Activated CD4-positive, alpha-beta T cell treated with anti-CD3 and anti-CD28 coated beads, Interleukin-2, amount 10 ng/mL, durations not matched to agents 24 days and 14 days (primary cell): ENCODE measurements at regions not wholly inside any gene's neighbourhood (a gene's known extent, or its start where the extent isn't known, plus 50 kb on each side); places are given as distances from the start of the nearest gene placed in this dataset.

Experiments used
- DNase-seq: peaks from one replicate; pipeline ENCODE4 v3.0.0; 2022
- H3K27ac Mint-ChIP-seq: one replicate; pipeline ENCODE4 v1.8.0; 2022; ENCODE audit warnings: mild to moderate bottlenecking, mixed read lengths
- H3K27me3 Mint-ChIP-seq: one replicate; pipeline ENCODE4 v1.8.0; 2022; ENCODE audit warnings: mixed read lengths
- H3K36me3 Mint-ChIP-seq: one replicate; pipeline ENCODE4 v1.8.0; 2022; ENCODE audit warnings: low read depth, mild to moderate bottlenecking, mixed read lengths
- H3K4me1 Mint-ChIP-seq: one replicate; pipeline ENCODE4 v1.8.0; 2021; ENCODE audit warnings: mixed read lengths
- H3K4me3 Mint-ChIP-seq: one replicate; pipeline ENCODE4 v1.8.0; 2022; ENCODE audit warnings: mild to moderate bottlenecking, moderate library complexity, mixed read lengths
- H3K9me3 Mint-ChIP-seq: one replicate; pipeline ENCODE4 v1.8.0; 2021; ENCODE audit warnings: mixed read lengths
- intact Hi-C: fragments of 100-400 bp; cut with micrococcal nuclease; formaldehyde crosslinking; loops from one replicate; pipeline ENCODE4 v1.15.1; 2023

DNA sequence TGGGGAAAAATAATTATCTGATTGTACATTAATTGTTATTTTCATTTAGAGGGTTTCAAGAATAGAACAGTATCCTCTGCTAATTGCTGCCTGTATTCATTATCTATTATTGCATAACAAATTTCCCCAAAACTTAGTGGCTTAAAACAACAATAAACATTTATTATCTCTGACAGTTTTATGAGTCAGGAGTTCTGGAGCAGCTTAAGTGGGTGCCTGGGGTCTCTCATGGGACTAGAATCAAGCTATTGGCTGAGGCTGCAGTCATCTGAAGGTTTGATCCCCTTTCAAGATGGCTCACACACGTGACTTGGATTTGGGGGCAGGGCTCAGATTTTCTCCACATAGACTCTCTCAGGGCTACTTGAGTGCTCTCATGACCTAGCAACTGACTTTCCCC lies 98.1 kb upstream of the JADE1 start:
- no peaks in the 10 kb centered on the region for H3K36me3 Mint-ChIP-seq

DNA sequence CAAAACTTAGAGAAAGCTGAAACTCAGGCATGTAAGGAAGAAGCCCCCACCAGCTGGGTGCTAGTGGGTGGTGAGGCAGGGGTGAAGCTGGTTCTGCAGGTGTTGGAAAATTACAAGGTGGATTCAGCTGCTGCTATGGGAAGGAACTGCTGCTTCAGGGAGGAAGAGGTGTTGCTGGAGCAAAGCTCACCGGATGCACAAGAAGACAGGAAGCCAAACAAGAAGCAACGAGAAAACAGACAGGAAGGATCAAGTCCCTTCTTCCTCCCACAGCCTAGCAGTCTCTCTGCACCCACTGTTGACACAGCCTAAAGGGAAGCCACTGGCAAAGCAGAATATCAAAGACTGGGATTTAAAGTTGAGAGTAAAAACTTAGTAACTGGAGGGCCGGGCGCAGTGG lies 100.2 kb upstream of the JADE1 start:
- Mint-ChIP-seq H3K4me3 (peak overlapping the region; percentile 56), H3K27ac (peak overlapping the region; percentile 34), H3K27me3 (no peaks in the 10 kb centered on the region), H3K9me3 (peaks cover 3% of the 10 kb centered on the region), H3K36me3 (no peaks in the 10 kb centered on the region), H3K4me1 (peaks cover 7% of the 10 kb centered on the region)
- intact Hi-C loops = no loop called here
- peak; percentile 64 for DNase-seq

More for the DNA sequence above, 98.1 kb upstream of the JADE1 start:
- no peak for DNase-seq
- Mint-ChIP-seq H3K9me3 (peaks cover 3% of the 10 kb centered on the region), H3K27ac (no peak overlapping the region), H3K4me3 (no peak overlapping the region), H3K27me3 (no peaks in the 10 kb centered on the region), H3K4me1 (peaks cover 7% of the 10 kb centered on the region)
- intact Hi-C loops = no loop called here

DNA sequence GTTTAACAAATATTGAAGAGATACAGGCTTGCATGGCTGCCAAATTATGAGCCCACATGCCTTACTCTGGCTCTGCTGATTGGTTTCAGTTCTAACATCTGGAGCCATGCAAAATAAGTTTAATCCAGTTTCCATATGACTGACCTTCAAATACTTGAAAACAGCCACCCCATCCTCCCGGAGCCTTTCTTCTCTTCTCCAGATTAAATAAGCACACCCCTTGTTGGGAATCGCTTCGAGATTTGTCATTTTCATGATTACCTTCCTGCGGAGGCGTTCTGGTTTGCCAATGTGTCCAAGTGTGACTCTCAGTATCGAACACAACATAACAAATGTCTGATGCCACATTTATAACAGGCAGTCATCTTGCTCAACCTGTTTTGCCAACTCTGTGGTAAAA lies 101.6 kb upstream of the JADE1 start:
- Mint-ChIP-seq H3K36me3 (no peaks in the 10 kb centered on the region), H3K27ac (no peak overlapping the region), H3K4me1 (peaks cover 5% of the 10 kb centered on the region), H3K4me3 (no peak overlapping the region), H3K27me3 (no peaks in the 10 kb centered on the region), H3K9me3 (peaks cover 3% of the 10 kb centered on the region)
- intact Hi-C loops = no loop called here
- DNase-seq = no peak

DNA sequence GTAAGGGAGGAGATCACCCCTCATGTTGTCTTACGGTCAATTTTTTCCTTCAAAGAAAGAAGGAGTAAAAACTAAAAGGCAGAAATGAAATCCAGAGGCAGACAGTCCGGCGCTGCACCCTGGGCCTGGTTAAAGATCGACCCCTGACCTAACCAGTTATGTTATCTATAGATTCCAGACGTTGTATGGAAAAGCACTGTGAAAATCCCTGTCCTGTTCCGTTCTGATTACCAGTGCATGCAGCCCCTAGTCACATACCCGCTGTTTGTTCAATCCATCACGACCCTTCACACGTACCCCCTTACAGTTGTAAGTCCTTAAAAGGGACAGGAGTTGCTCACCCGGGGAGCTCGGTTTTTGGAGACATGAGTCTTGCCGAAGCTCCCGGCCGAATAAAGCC lies 105.6 kb upstream of the JADE1 start:
- intact Hi-C loops = no loop called here
- H3K4me3 Mint-ChIP-seq = no peak overlapping the region
- no peaks in the 10 kb centered on the region for H3K9me3 Mint-ChIP-seq
- no peak overlapping the region for H3K27ac Mint-ChIP-seq
- DNase-seq = no peak
- H3K36me3 Mint-ChIP-seq = no peaks in the 10 kb centered on the region
- no peaks in the 10 kb centered on the region for H3K4me1 Mint-ChIP-seq
- H3K27me3 Mint-ChIP-seq = no peaks in the 10 kb centered on the region

DNA sequence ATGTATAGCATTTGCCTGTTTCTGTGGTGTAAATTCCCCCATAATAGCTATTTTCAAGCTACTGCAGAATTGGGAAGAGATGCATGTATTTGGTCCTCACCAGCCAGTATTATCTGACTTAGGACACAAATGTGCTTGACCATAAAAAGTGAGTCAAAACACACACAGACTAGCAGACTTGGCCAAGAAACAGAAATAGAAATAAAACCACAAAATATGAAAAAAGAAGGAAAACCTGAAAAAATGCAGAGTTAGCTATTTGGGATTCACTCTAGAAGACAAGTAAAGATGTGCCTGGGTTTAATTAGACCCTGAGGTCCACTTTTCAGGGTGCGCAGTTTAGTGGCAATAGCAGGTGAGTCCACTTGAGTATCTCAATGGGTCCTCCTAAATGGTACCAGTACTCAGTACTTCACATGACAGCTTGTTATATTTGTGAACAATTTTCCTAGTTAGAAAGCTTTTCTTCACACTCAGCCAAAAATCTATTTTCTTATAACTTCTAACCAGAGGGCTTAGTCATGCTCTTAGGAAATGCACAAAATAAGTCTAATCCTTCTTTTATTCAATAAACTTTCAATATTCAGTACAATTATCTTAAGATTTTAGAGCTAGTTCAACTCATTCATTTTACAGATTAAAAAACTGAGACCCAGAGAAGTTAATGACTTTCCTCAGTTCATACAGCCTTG lies 108.7 kb upstream of the JADE1 start:
- no peak for DNase-seq
- Mint-ChIP-seq H3K4me3 (no peak overlapping the region), H3K27ac (no peak overlapping the region), H3K9me3 (no peaks in the 10 kb centered on the region), H3K27me3 (peaks cover 3% of the 10 kb centered on the region), H3K4me1 (no peaks in the 10 kb centered on the region), H3K36me3 (no peaks in the 10 kb centered on the region)
- intact Hi-C loops = no loop called here

DNA sequence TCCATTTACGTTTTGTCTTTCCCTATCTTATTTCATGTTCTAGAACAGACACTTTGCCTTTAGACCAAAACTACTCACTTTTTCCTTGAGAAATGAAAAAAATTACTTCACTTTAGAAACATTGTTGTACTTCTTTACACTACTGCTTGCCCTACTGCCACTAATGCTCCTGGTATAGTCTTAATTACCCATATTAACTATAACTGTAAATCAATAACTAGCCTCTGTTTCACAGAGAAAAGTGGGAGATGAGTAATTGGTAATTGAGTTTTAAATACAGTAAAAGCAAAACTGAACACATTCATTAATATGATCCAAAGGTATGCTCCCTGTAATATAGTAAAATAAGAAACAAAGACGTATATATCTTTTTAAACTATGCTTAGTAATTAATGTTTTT lies 111.1 kb upstream of the JADE1 start:
- no peaks in the 10 kb centered on the region for H3K4me1 Mint-ChIP-seq
- no peak overlapping the region for H3K27ac Mint-ChIP-seq
- intact Hi-C loops = no loop called here
- H3K4me3 Mint-ChIP-seq = no peak overlapping the region
- peaks cover 3% of the 10 kb centered on the region for H3K27me3 Mint-ChIP-seq
- H3K36me3 Mint-ChIP-seq = no peaks in the 10 kb centered on the region
- H3K9me3 Mint-ChIP-seq = no peaks in the 10 kb centered on the region
- DNase-seq = no peak

DNA sequence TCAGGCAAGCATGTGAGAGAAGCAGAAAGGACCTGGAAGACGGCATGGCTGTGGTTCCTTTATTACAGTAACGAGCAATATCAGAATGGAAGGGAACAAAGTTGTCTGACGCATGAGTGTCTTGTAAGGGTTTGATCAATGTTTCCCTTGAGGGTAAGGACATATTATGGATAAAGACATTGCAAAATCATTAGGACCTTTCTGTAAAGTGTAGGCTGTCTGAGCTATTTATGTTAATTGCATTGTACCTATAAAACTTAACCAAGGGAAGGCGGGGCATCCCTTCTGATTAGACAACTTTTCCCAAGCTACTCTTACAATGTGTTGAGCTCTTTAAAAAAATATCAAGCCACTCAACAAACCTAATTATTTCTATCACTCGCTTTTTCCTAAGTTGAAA lies 112.2 kb upstream of the JADE1 start:
- Mint-ChIP-seq H3K4me3 (no peak overlapping the region), H3K9me3 (no peaks in the 10 kb centered on the region), H3K27me3 (peaks cover 3% of the 10 kb centered on the region), H3K36me3 (no peaks in the 10 kb centered on the region), H3K27ac (no peak overlapping the region), H3K4me1 (no peaks in the 10 kb centered on the region)
- no peak for DNase-seq
- intact Hi-C loops = no loop called here

DNA sequence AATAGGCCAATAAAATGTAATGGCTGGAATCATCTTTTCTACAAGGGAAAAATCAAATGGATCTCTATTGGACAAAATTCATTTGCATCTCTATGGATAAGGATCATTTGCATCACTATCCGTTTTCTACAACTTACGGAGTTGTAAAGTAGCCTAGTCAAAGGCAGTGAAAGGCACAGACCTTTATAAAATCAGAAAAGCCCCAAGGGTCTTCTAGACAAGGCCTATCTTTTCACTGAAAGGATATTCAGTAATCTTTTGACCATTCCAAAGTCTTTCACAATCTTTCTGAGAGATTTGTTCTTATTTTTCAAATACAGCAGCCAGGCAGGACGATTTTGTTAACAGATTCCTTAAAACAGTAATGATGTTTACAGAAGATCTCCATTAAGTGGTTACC lies 119.5 kb upstream of the JADE1 start:
- no peaks in the 10 kb centered on the region for H3K4me1 Mint-ChIP-seq
- H3K27me3 Mint-ChIP-seq = peaks cover 1% of the 10 kb centered on the region
- peaks cover 11% of the 10 kb centered on the region for H3K9me3 Mint-ChIP-seq
- H3K27ac Mint-ChIP-seq = no peak overlapping the region
- H3K36me3 Mint-ChIP-seq = no peaks in the 10 kb centered on the region
- H3K4me3 Mint-ChIP-seq = no peak overlapping the region
- intact Hi-C loops = no loop called here
- no peak for DNase-seq

DNA sequence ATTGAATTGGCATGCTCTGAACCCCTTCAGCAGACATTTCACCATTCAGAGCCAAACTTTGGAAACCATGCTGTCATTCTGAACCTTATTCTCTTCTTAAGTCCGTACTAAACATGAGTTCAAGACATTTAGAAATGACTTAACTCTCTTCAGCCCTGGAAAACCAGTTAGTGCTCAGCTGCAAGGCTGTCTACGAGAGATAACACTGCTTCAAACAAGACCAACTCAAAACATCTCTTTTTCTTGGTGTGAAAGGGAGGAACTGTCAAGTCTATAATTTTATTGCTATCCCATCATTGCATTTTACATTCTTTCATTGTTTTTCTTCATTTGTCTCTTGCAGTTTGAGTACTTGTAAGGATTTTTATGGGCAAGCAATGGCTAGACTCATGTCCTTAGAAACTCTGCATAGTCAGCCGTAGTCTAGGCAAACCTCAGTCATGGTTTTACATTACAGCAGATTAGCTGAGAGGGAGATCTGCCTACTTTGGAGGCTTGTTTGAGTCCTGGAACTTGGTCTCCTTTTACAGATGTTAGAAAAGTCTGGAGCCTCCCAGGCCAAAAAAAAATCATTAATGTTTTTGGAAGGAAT lies 120.6 kb upstream of the JADE1 start:
- Mint-ChIP-seq H3K4me3 (no peak overlapping the region), H3K36me3 (no peaks in the 10 kb centered on the region), H3K4me1 (no peaks in the 10 kb centered on the region), H3K9me3 (peaks cover 11% of the 10 kb centered on the region), H3K27ac (no peak overlapping the region), H3K27me3 (peaks cover 5% of the 10 kb centered on the region)
- intact Hi-C loops = no loop called here
- DNase-seq = no peak

DNA sequence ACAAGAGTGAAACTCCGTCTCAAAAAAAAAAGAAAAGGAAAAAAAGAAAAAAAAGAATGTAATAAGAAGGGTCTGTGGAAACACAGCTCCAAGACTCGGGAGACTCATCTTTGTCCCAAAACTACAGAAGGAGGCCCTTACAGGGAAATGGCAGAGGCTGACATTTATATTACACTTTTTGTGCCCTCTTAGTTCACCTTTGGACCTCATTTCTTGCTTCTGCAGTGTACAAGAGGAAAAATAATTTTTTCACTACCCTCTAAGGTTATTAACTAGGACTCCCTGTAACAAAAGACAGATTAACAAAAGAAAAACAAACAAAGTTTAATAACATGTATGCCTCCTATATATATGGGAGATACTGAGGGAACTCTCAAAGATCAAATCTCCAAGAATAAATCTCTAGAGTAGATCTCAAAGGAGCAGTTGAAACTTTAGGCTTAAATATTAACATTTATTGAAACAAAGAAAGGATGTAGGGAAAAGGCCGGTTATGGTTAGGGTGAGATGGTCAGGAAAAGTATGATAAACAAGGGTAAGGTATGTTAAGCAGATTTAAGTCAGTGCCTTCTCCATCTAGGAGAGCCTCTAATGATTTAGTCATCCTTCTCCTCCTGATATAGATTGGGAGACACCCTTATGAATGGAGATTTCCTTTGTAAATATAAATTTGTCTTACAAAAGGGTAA lies 121.3 kb upstream of the JADE1 start:
- intact Hi-C loops = no loop called here
- peaks cover 11% of the 10 kb centered on the region for H3K9me3 Mint-ChIP-seq
- H3K27ac Mint-ChIP-seq = no peak overlapping the region
- H3K4me3 Mint-ChIP-seq = no peak overlapping the region
- DNase-seq = no peak
- no peaks in the 10 kb centered on the region for H3K4me1 Mint-ChIP-seq
- peaks cover 7% of the 10 kb centered on the region for H3K27me3 Mint-ChIP-seq
- H3K36me3 Mint-ChIP-seq = no peaks in the 10 kb centered on the region

DNA sequence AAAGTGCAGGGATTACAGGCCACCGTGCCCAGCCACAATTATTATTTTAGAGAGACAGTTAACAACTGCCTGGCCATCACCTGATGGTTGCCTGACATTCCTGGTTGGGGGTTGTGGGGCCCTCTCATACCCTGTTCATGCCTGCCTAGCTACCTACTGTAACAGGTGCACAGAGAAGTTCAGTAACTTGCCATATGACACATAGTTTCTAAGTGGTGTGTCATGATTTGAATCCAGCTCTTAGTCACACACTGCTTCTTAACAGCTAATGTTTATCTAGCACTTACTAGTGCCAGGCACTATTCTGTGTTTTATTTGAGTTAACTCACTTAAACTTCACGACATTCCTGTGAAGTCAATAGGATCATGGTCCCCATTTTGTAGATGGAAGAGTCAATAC lies 122.7 kb upstream of the JADE1 start:
- peaks cover 10% of the 10 kb centered on the region for H3K27me3 Mint-ChIP-seq
- H3K36me3 Mint-ChIP-seq = no peaks in the 10 kb centered on the region
- no peak for DNase-seq
- no peaks in the 10 kb centered on the region for H3K4me1 Mint-ChIP-seq
- peaks cover 11% of the 10 kb centered on the region for H3K9me3 Mint-ChIP-seq
- no peak overlapping the region for H3K27ac Mint-ChIP-seq
- intact Hi-C loops = no loop called here
- no peak overlapping the region for H3K4me3 Mint-ChIP-seq

DNA sequence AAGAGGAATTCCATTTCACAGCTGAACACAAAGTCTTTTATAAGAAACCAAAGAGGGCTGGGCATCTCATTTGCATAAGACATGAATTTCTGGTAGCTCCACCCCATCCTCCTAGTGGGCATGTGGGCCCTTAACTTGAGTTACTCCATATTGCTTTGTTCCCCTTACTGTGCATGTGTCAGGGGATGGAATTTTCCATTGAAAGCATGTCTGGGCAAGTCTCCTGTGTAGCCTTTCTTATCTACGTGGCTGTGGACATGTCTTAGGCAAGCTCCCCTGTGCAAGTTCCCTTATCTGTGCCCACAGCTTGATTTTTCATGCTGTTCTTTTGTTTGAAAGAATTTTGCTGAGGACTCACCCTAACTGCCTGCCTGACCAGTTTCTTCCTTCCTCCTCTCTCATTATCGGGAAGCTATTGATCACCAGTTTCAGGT lies 123.5 kb upstream of the JADE1 start:
- Mint-ChIP-seq H3K27me3 (peaks cover 10% of the 10 kb centered on the region), H3K4me3 (no peak overlapping the region), H3K9me3 (peaks cover 11% of the 10 kb centered on the region), H3K4me1 (no peaks in the 10 kb centered on the region), H3K27ac (no peak overlapping the region), H3K36me3 (no peaks in the 10 kb centered on the region)
- intact Hi-C loops = no loop called here
- DNase-seq = no peak

DNA sequence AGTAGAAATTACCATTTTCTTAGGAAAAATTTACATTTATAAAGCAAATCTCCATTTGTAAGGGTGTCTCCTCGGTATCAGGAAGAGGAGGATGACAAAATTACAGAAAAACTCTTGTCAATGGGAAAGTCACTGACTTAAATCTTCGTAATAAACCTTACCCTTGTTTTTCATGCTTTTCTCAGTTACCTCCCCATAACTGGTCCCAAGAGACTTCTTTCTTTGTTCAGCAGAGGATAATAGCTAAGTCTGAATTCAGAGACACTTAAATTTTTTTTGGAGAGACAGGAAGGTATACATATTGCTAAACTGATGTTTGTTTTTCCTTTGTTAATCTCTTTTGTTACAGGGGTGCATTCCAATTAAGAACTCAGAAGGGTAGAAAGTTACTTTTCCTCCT lies 125.5 kb upstream of the JADE1 start:
- peaks cover 11% of the 10 kb centered on the region for H3K9me3 Mint-ChIP-seq
- peaks cover 10% of the 10 kb centered on the region for H3K27me3 Mint-ChIP-seq
- intact Hi-C loops = no loop called here
- no peak for DNase-seq
- no peaks in the 10 kb centered on the region for H3K36me3 Mint-ChIP-seq
- no peaks in the 10 kb centered on the region for H3K4me1 Mint-ChIP-seq
- H3K4me3 Mint-ChIP-seq = no peak overlapping the region
- H3K27ac Mint-ChIP-seq = no peak overlapping the region

DNA sequence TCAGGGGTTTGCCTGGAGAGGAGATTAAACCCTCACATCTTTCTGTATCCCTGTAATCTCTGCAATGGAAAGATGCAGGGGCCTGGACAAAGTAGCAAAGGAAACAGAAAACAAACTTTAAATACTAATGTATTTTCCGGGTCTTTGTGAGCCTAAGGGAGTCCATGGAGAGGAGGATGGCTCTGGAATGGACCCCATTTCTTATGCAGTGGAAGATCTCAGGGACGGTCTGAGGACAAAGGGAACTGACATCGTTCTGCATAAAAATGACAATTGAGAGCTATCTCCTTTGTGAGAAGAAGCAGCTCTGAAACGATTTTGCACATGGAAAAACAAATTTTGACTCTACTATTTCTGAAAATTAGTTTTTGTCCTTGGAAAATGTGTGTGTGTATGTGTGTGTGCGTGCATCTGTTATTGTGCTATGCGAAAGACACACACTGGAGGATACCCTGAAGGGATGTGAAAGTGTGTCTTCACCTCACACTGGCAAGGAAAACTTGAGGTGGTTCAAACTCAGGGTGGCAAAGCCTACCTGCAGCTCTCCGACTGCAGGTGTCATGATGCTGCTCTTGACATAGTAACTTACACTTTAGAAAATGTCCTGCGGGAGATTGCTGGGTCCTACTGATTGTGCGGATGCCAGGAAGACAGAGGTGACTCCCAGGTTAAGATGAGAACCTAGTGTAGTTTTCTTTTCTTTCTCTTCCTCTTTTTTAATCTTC lies 126.4 kb upstream of the JADE1 start:
- Mint-ChIP-seq H3K9me3 (peaks cover 11% of the 10 kb centered on the region), H3K4me1 (no peaks in the 10 kb centered on the region), H3K27ac (no peak overlapping the region), H3K36me3 (no peaks in the 10 kb centered on the region), H3K27me3 (peaks cover 9% of the 10 kb centered on the region), H3K4me3 (no peak overlapping the region)
- DNase-seq = no peak
- intact Hi-C loops = no loop called here
